Spleen (tissue), 7 donors: ENCODE measurements at regions not wholly inside any gene's neighbourhood (a gene's known extent, or its start where the extent isn't known, plus 50 kb on each side); places are given as distances from the start of the nearest gene placed in this dataset.

Experiments
- CTCF ChIP-seq, 11 experiments: fragments of 200-600 bp in 7 of 11; fragments of 450-650 bp in 4 of 11; sonication (generic) in 4 of 11; IDR thresholded peaks in 8 of 11; conservative IDR thresholded peaks in 3 of 11; 1 replicate in 7 of 11; 2 replicates in 4 of 11; pipeline versions ENCODE4 v1.4.0 to v1.8.0; 2016 to 2021; ENCODE audit warnings: antibody characterized with exemption in 11 of 11, inconsistent platforms in 4 of 11, mild to moderate bottlenecking in 1 of 11
- POLR2A ChIP-seq, 3 donors: fragments of 450-650 bp; IDR thresholded peaks; one replicate each; pipeline ENCODE4 v1.5.1; 2017; ENCODE audit warnings: antibody characterized with exemption in 3 of 3, mild to moderate bottlenecking in 1 of 3
- POLR2AphosphoS5 ChIP-seq, 3 donors: sonication (generic); formaldehyde crosslinking; IDR thresholded peaks; one replicate each; pipeline ENCODE4 v1.5.1; 2017; ENCODE audit warnings: antibody characterized with exemption in 3 of 3
- donor health status: DM: no; HTN: no; CAD: no; lungs with moderate emphysema.
- donor health status: DM: no; HTN: no; CAD: no.
- donor health status: DM: no; HTN: no; CAD: no.

- TF ChIP-seq POLR2A (IDR thresholded peaks at IDR 0.05) (no peak), CTCF (IDR thresholded peaks at IDR 0.05 in 8 of 11, conservative IDR thresholded peaks at IDR 0.05 in 3 of 11) (no peak), POLR2AphosphoS5 (IDR thresholded peaks at IDR 0.05) (no peak)
Measured at GRCh38 chr12:19927661-19928060, 440.7 kb upstream of the PDE3A start.
